Activated CD4-positive, alpha-beta T cell treated with anti-CD3 and anti-CD28 coated beads, Interleukin-2, Interleukin-6, amounts not matched to agents 100 ng/mL and 50 ng/mL, durations not matched to agents 16 hours and 8 hours (primary cell): ENCODE measurements at regions not wholly inside any gene's neighbourhood (a gene's known extent, or its start where the extent isn't known, plus 50 kb on each side); places are given as distances from the start of the nearest gene placed in this dataset.
"Not testable (repeated sequence)": the region's sequence is repeated elsewhere in the genome, so short reads cannot be mapped to it uniquely, and the experiment has no call there.

Experiments used
- DNase-seq: peaks from one replicate; pipeline ENCODE4 v3.0.0-alpha.2; 2020

GRCh38 chr2:8430628-8431027 lies 251.2 kb upstream of the ID2 start:
- DNase-seq, result no peak

GRCh38 chr2:8431446-8432125 lies 250.3 kb upstream of the ID2 start:
- DNase-seq, result no peak

- DNase-seq, result no peak
Observed at GRCh38 chr2:8432706-8433336, 249.0 kb upstream of the ID2 start.

- DNase-seq, result no peak
Observed at GRCh38 chr2:8433390-8433789, 248.5 kb upstream of the ID2 start.

- DNase-seq, result no peak
Observed at GRCh38 chr2:8435608-8436007, 246.2 kb upstream of the ID2 start.

- DNase-seq, result no peak
Observed at GRCh38 chr2:8436585-8436984, 245.3 kb upstream of the ID2 start.

- no peak for DNase-seq
Observed at GRCh38 chr2:8437228-8437948, 244.5 kb upstream of the ID2 start.

GRCh38 chr2:8437949-8438400 lies 243.9 kb upstream of the ID2 start:
- no peak for DNase-seq

- no peak for DNase-seq
Observed at GRCh38 chr2:8438476-8438875, 243.4 kb upstream of the ID2 start.

- DNase-seq, result no peak
Observed at GRCh38 chr2:8438996-8439395, 242.9 kb upstream of the ID2 start.

GRCh38 chr2:8440029-8440778 lies 241.7 kb upstream of the ID2 start:
- DNase-seq, result no peak

GRCh38 chr2:8441371-8441770 lies 240.5 kb upstream of the ID2 start:
- no peak for DNase-seq

GRCh38 chr2:8441986-8442385 lies 239.9 kb upstream of the ID2 start:
- DNase-seq, result no peak

GRCh38 chr2:8442833-8443486 lies 238.9 kb upstream of the ID2 start:
- no peak for DNase-seq

- no peak for DNase-seq
Observed at GRCh38 chr2:8445580-8445979, 236.3 kb upstream of the ID2 start.

- DNase-seq, result not testable (repeated sequence)
Observed at GRCh38 chr2:8446751-8447150, 235.1 kb upstream of the ID2 start.

GRCh38 chr2:8447610-8448221 lies 234.1 kb upstream of the ID2 start:
- DNase-seq, result no peak

- DNase-seq, result no peak
Observed at GRCh38 chr2:8448824-8449556, 232.9 kb upstream of the ID2 start.

- DNase-seq, result no peak
Observed at GRCh38 chr2:8451273-8451672, 230.6 kb upstream of the ID2 start.

- no peak for DNase-seq
Observed at GRCh38 chr2:8452296-8452695, 229.6 kb upstream of the ID2 start.
